ENCODE measurements at regions not wholly inside any gene's neighbourhood (a gene's known extent, or its start where the extent isn't known, plus 50 kb on each side); places are given as distances from the start of the nearest gene placed in this dataset.

DNA sequence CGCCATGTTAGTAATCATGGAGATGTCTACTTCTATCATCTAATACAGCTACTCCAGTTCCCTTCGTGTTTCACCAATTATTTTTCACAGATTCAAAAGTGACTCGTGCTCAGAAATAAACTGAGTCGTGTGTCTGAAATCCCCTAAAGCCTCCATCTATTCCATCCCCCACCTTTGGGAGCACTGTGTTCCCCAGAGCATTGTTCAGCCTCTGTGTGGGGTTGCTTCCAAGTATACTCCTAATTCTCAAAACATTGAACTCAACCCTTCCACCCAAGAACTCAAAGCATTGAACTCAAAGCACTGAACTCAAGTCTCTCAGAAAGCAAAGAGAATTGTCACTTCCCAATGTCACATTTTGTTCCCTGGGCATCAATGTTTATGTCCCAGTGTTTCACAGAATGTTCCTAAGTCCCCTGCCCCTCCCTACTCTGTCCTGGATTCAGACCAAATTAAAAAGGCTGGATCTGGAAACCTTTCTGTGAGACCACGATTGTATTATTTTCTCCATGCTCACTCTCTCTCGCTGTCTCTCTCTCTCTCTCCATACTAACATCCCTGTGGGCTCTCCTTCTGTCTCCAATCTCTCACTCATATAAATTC, 138.5 kb upstream of the QRFPR start:
- no peak for DNase-seq

DNA sequence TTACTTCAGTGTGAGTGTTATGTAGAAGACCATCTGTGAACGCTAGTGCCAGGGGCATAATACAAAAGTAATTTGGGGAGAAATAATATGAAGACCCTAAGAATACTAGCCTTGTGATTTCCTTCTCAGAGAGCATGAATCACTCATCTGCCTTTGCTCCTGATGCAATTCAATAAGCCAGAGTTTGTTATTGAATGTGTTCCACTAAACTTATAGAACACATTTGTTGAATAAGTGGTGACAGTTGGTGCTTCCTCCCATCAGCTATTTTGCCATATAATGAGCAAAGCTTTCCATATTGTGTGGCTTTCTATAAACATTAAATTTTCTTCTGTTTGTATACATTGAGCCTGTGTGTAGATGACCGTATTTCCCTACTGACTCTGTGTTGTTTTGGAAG, 136.4 kb upstream of the QRFPR start:
- DNase-seq: no peak

DNA sequence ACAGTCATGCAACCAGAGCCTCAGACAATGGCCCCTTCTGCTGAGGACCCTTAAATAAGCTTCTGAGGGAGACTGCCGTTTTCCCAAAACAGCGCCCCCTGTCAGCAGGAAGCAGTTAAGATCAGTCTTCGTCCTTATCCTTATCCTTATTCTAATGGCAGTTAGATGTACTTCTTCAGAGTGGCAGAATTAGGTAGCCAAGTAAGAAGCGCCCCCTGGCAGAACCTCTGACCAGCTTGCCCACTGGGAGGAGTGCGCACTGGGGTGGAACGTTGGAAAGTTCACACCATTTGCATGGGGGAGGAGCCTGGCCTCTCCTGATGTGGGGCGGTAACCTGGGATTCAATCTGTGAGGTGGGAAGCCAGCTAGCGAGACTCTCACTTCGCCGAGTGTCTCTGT, 133.6 kb upstream of the QRFPR start:
- DNase-seq: no peak

DNA sequence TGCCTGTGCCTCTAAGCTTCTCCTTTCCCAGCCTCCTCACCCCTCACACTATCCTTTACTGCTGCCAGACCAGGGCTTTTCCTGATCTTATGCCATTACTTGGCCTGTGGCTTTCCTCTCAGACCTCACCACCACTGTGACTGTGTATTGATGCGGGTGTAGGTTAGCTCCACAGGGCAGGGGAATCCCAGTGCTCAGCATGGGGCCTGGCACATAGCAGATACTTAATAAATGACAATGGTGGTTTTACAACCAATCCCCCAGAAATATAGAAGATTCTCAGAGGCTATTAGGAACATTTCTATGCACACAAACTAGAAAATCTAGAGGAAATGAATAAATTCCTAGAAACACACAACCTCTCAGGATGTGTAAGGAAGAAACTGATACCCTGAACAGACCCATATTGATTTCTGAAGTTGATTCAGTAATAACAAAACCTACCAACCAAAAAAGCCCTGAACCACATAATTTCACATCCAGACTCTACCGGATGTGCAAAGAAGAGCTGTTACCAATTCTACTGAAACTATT, 129.6 kb upstream of the QRFPR start:
- no peak for DNase-seq

DNA sequence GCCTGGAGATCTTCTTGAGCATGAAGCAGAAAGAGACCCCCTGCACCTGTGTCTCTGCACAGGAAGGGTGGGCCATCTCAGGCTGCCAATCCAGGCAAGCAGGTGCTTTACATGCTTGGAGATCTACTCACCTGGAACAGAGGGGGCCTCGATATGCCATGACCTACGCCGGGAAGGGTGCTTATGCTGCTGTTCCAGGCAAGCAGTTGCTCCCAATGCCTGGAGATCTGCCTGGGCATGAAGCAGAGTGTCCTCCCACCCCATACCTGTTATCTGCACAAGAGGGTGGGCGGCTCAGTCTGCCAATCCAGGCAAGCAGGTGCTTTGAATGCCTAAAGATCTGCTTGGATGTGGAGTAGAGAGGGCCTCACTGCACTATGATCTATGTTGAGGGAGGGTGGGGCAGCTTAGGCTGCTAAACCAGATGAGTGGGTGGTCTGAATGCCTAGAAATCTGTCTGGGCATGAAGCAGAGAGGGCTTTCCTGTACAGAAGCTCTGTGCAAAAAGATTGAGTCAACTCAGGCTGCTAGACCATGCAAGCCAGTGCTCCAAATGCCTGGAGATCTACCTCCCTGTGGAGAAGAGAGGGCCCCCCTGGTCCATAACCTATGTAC, 104.5 kb upstream of the QRFPR start:
- DNase-seq: no peak

DNA sequence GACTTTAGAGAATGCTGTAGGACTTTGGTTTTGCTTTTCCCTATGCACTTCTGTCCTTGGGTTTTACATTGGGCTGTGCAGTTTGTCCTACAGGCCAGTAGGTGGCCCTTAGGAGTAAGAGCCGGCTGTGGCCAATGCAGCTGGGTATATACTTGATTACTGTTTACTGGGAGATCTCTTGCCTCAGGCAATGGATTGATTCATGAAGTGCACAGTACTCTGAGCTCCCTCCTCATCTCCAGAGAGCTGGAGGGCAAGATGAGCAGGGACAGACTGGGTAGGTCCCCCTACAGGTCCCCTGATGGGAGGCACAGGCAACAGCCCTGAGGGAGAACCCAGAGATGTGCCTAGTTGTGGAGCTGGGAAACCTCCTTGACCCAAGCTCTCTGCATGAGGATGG, 103.8 kb upstream of the QRFPR start:
- peak; percentile 54 for DNase-seq

DNA sequence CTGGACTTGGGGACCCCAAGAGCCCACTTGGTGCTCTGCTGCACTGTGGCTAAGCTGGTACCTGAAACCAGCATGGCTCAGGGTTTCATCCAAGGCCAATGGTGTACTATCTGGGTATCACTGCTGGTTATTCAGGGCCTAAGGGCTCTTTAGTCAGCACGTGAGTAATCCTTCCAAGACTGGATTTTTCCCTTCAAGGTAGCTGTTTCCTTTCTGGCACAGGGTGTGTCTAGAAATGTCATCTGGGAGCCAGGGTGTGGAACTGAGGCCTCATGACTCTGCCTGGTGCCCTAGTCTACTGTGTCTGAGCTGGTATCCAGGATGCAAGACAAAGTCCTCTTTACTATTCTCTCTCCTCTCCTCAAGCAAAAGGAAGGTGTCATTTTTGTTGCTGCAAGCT, 99.0 kb upstream of the QRFPR start:
- DNase-seq: no peak

DNA sequence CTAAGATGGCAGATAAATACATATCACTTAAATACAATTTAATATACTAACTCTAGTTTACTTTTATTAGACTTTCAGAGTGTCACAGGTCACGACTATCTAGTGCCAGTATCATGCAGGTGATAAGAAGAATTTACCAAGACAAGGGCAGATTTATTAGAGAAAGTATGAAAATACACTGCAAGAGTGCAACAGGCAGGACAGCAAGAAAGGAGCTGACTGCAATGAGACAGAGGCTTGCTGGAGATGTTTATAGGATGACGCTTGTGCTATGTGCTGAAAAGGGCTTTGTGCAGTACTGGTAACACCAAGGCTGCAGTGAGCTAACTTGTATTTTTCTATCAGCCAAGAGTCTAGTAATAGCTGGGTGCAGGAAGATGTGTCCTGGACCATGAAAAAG, 96.7 kb upstream of the QRFPR start:
- DNase-seq: no peak

DNA sequence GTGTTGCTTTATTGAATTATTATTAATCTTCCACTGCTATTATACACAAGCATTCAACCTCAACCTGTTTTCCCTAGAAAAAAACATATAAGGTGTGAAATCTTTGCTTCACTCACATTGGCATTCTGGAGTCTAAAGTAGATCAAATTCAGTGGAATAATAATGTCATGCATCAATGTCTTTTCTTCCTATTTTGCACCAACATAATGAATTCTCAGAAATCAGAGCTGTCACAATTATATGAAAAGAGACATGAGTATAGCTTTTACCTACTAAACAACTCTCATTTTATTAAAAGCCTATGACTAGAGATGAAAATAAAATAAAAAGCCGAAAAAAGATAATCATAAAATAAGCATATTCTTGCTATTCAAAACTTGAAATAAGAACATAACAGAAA, 96.3 kb upstream of the QRFPR start:
- no peak for DNase-seq

DNA sequence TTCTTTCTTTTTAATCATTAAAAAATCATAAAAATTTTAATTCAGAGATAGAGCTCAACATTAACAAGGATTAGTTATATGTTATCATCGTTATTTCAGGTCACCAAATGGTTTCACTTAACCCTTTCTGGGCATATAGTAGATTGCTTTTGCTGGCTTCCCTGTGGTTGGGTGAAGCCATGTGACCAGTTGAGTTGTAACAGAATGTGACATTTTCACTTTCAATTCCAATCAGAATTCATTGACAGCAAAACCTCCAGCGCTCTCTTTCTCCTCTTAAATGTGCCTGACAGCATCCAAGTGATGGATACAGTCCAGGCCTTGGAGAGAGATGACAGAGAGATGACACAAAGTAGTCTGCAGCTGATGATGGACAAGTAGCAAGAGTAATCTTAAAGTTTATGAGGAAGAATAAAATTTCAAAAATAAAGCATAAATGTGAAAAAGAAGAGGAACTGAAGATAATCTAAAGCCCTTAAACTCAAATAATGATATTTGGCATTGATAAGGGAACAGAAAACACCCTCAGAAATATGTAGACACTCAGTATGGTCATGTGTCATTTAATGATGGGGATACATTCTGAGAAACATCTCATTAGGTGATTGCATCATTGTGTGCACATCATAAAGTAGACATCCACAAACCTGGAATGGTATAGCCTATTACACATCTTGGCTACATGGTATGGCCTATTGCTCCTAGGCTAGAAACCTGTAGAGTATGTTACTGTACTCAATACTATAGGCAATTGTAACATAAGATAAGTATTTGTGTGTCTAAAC, 92.3 kb upstream of the QRFPR start:
- DNase-seq: no peak

DNA sequence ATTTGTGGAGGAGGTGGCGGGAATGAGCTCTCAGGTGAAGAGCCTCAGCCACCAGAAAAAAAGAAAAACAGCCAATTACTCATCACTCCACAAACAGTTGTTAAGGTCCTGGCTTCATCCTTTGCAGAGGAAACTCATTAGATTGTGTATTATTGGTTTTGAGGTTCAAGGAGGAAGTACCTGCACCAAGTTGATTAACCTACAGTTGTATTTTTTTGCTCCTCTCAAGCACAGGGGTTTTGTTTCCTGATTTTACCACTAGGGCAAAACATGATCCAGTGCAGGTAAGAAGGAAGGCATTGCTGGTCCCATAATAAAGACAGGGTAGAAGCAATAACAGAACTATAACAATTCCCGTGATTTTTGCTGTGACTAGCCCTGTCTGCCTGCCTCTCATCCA, 84.0 kb upstream of the QRFPR start:
- DNase-seq: no peak

DNA sequence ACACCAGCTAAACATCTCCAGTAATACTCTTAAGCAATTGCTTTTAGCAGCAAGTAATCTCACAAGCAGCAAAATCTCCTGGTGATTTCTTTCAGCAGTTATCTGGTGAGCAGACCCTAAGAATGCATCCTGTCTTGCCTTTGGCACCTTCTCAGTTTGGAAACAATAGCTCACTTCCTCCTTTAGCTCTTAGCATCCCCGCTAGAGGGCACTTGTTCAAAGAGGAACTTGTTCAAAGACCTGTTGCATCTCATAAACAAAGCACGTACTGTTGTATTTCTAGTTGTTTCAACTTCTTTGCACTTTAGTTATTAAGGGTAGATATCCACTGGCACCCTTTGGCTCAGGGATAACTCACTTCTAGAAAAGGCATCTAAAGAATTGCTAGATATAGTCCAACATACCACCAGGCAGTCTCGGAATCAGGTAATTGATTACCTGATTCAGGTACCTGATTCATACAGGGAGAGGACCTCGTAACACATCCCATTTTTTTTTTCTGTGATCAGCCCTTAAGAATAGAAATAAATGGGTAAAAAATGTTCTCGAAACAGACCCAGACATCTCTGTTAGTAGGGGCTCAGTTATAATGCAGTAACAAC, 81.9 kb upstream of the QRFPR start:
- DNase-seq: peak; percentile 64

DNA sequence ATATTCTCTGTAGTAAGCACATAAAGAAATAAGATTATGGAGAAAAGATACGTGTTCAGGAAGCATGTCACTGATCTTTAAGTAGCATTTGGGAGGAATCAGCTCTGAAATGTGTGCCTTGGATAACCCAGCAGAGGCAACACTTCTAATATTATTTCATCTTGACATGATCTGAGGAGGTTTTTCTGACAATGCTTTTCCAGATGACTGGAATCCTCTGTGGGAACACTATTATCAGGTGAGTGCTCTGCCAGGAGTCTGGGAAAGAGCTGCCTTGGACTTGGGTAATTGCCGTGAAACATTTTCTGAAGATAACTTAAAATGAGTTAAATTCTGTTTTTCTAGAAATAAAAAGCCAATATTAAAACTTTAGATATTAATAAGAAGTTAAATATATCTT, 78.2 kb upstream of the QRFPR start:
- DNase-seq: no peak

DNA sequence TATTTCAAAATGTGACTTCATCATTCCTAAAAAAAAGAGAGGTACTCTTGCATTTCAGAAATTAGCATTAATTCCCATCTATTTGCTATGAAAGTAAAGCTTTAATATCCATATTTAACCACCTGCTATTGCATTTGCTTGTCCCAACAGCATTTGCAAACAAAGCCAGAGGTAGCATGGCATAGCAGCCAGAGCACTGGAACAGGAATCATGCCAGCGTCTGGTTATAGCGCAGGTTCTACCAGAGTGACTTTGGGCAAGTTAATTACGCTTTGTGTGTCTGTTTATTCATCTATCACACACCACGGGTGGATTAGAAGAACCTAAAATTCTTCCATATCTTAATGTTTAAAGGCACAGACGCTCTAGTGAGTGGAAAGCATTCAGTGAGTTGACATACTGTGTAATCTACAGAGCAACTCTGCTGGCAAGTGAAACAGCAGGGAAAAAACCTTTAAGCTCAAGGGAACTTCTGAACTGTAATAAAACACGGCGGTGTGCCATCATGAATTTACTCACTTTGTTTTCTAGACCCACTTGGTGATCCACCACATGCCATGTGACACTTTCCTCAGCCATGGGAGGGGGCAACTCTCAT, 76.6 kb upstream of the QRFPR start:
- DNase-seq: no peak

DNA sequence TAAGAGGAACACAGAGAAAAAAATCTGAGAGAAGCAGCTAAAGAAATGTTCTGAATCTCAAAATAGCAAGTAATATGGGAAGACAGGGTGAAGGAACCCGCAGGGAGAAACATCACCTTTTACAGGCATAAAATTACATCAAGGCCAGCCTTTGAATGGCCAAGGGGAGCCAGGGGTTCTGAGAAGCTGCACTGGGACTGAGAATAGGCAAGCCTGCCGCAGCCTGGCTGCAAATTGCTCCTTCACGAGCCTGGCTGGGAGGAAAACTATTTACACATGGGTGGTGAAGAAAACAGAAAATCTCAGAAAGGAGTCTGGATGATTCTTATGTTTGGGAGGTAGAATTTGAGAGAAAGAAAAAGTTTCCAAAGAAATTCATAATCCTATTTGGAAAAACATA, 74.5 kb upstream of the QRFPR start:
- DNase-seq: no peak

DNA sequence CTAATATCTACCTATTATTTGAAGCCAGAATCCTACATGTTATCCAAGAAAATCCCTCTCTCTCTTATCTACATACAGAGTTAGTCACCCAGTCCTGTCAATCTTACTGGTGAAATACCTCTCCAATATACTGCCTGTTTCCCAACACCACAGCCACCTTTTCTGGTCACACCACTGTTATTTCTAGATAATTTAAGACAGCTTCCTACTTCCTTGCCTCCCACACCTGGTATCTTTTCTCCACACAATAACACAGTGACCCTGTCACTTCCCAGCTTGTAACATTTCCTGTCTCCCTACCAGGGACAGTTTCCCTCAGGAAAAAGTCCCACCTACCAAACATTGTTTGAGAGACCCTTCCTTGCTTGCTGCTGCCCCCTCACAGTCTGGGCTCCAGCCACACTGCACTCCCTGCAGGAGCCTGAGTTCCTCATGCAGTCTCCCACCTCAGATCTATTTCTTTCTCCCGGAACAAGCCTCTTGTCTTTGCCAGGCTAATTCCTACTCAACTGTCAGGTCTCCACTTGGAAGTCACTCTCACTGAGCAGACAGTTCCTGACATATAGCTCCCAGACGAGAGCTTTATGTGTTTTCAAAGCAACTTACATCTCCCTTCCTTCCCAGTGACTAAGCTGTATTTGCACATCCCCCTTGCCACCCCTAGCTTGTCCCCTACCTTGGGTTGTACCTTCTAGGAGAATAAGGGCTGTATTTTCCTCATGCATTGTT, 73.6 kb upstream of the QRFPR start:
- no peak for DNase-seq

DNA sequence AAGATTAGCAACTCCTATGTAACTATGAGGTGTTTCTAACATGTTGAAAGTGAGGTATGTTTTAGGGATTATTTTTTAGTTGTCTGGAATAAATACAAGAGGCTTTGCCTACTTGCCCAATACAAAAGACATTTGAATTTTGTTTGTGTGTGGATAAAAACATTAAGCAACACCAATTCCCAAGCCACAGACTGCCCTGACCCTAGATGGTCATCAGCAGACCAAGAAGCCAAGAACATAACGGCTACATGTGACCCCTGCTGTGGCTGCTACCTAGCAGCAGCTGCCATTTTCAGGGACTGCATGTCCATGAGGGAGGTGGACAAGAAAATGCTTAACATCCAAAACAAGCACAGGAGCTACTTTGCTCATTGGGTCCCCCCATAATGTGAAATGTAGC, 70.5 kb upstream of the QRFPR start:
- no peak for DNase-seq

DNA sequence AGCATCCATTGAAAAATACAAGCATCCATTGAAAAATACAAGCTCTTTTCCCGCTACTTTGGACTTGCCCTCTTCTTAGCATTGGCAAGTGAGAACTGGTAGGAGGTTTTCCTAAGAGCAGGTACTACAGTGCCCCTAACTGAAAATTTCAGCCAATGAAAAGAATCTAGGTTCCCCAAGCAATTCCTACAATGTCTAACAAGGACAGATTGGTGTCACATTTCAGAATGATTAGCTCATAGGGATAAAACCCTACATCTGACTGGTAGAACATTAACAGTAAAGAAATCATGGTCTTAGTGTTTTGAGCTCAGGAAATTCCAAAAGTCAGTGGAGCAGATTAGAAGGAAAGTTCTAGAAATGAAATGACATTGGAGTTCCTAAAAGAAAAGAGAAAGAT, 68.6 kb upstream of the QRFPR start:
- DNase-seq: no peak

DNA sequence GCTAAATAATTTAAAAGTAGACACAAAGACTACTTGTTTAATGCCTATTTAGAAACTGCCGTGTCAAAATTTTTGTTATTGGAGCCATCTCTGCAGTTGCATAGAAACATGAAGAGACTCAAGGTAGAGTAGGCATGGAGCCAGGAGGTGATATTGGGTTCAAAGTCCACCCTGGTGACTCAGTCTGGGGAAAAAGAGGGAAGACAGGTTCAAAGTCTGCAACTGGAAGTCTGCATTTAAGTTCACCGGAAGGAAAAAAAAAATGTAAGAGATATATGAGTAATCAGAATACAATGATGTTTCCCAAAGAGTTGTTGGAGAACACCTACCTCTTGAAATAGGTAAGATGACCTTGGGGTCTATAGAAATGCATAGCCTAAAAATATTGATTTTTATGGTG, 67.4 kb upstream of the QRFPR start:
- DNase-seq: no peak

DNA sequence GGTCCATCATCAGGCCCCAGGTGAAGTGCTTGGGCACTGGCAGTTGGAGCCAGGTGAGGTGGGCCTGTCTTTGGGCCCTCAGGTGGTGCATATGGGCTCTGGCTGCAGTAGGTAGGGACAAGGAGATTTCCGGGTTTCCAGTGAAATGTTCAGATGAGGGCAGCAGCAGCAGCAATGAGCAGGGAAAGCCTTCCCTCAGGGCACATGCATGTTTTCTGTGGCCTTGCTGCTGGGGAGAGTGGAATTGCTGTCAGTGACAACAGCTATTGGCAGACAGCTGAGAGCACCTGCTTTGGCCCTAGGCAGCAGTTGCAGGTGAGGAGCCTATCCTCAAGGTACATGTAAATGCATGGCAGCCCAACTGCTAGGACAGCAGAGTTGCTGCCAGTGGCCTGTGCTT, 58.9 kb upstream of the QRFPR start:
- DNase-seq: no peak

Data from fibroblast of skin of right quadriceps (primary cell).